HG03175 (cell line): ENCODE measurements at regions not wholly inside any gene's neighbourhood (a gene's known extent, or its start where the extent isn't known, plus 50 kb on each side); places are given as distances from the start of the nearest gene placed in this dataset.

Experiments used
- ATAC-seq: cut with Tn5 transposase; IDR thresholded peaks from one replicate; pipeline ENCODE4 v1.9.1; 2021; ENCODE audit warnings: mild to moderate bottlenecking, moderate library complexity; ENCODE audit not compliant: unreplicated experiment

GRCh38 chr18:59848002-59848401, 51.8 kb upstream of the PMAIP1 start:
- ATAC-seq, result no peak

GRCh38 chr18:59847491-59847846, 52.3 kb upstream of the PMAIP1 start:
- ATAC-seq, result peak; percentile 11

GRCh38 chr18:59846814-59847490, 52.8 kb upstream of the PMAIP1 start:
- ATAC-seq, result peak; percentile 91

- ATAC-seq, result no peak
Measured at GRCh38 chr18:59842947-59843346, 56.8 kb upstream of the PMAIP1 start.

- no peak for ATAC-seq
Measured at GRCh38 chr18:59839931-59840685, 59.7 kb upstream of the PMAIP1 start.

GRCh38 chr18:59839246-59839645, 60.5 kb upstream of the PMAIP1 start:
- ATAC-seq, result no peak

- ATAC-seq, result peak; percentile 62
Measured at GRCh38 chr18:59837586-59837985, 62.2 kb upstream of the PMAIP1 start.

GRCh38 chr18:59835605-59836379, 64.0 kb upstream of the PMAIP1 start:
- no peak for ATAC-seq

GRCh38 chr18:59834267-59834666, 65.5 kb upstream of the PMAIP1 start:
- peak; percentile 66 for ATAC-seq

GRCh38 chr18:59833785-59834184, 66.0 kb upstream of the PMAIP1 start:
- peak; percentile 63 for ATAC-seq

- ATAC-seq, result peak; percentile 87
Measured at GRCh38 chr18:59823596-59824195, 76.1 kb upstream of the PMAIP1 start.

- no peak for ATAC-seq
Measured at GRCh38 chr18:59822612-59823550, 76.9 kb upstream of the PMAIP1 start.

- ATAC-seq, result no peak
Measured at GRCh38 chr18:59821983-59822382, 77.8 kb upstream of the PMAIP1 start.

GRCh38 chr18:59820663-59821062, 79.1 kb upstream of the PMAIP1 start:
- no peak for ATAC-seq

- ATAC-seq, result no peak
Measured at GRCh38 chr18:59818769-59819168, 81.0 kb upstream of the PMAIP1 start.

- ATAC-seq, result no peak
Measured at GRCh38 chr18:59814891-59815290, 84.9 kb upstream of the PMAIP1 start.

- no peak for ATAC-seq
Measured at GRCh38 chr18:59813942-59814341, 85.9 kb upstream of the PMAIP1 start.

- ATAC-seq, result no peak
Measured at GRCh38 chr18:59810735-59811520, 88.9 kb upstream of the PMAIP1 start.

- ATAC-seq, result peak; percentile 47
Measured at GRCh38 chr18:59810183-59810582, 89.6 kb upstream of the PMAIP1 start.
